ENCODE measurements at regions not wholly inside any gene's neighbourhood (a gene's known extent, or its start where the extent isn't known, plus 50 kb on each side); places are given as distances from the start of the nearest gene placed in this dataset.

- no peak overlapping the region for H3K4me3 ChIP-seq (ENCODE audit: low read depth, low read length)
- DNase-seq (ENCODE audit: low read depth): no peak
- TF ChIP-seq CTCF (IDR thresholded peaks at IDR 0.05; ENCODE audit: low read depth, low read length, missing control alignments): no peak
- in situ Hi-C loops (cut with HindIII; ENCODE audit: low sequenced_read_pairs): no loop called here
Measured at GRCh38 chr22:48960980-48961660, 866.6 kb downstream of the BRD1 start.

GRCh38 chr22:48960576-48960975 is 867.1 kb downstream of the BRD1 start:
- DNase-seq (ENCODE audit: low read depth): no peak

GRCh38 chr22:48959496-48959895 is 868.2 kb downstream of the BRD1 start:
- DNase-seq (ENCODE audit: low read depth): no peak
- TF ChIP-seq CTCF (IDR thresholded peaks at IDR 0.05; ENCODE audit: low read depth, low read length, missing control alignments): no peak
- in situ Hi-C loops (cut with HindIII; ENCODE audit: low sequenced_read_pairs): no loop called here
- no peak overlapping the region for H3K4me3 ChIP-seq (ENCODE audit: low read depth, low read length)

More at GRCh38 chr22:48960576-48960975, 867.1 kb downstream of the BRD1 start:
- in situ Hi-C loops (cut with HindIII; ENCODE audit: low sequenced_read_pairs): no loop called here
- TF ChIP-seq CTCF (IDR thresholded peaks at IDR 0.05; ENCODE audit: low read depth, low read length, missing control alignments): no peak
- H3K4me3 ChIP-seq (ENCODE audit: low read depth, low read length): no peak overlapping the region

- no peak for DNase-seq (ENCODE audit: low read depth)
- H3K4me3 ChIP-seq (ENCODE audit: low read depth, low read length): no peak overlapping the region
- in situ Hi-C loops (cut with HindIII; ENCODE audit: low sequenced_read_pairs): no loop called here
- TF ChIP-seq CTCF (IDR thresholded peaks at IDR 0.05; ENCODE audit: low read depth, low read length, missing control alignments): no peak
Measured at GRCh38 chr22:48957987-48958321, 869.7 kb downstream of the BRD1 start.

GRCh38 chr22:48957311-48957986 is 870.2 kb downstream of the BRD1 start:
- in situ Hi-C loops (cut with HindIII; ENCODE audit: low sequenced_read_pairs): no loop called here
- no peak for TF ChIP-seq CTCF (IDR thresholded peaks at IDR 0.05; ENCODE audit: low read depth, low read length, missing control alignments)
- no peak overlapping the region for H3K4me3 ChIP-seq (ENCODE audit: low read depth, low read length)
- DNase-seq (ENCODE audit: low read depth): no peak

- no peak for DNase-seq (ENCODE audit: low read depth)
- no peak for TF ChIP-seq CTCF (IDR thresholded peaks at IDR 0.05; ENCODE audit: low read depth, low read length, missing control alignments)
- in situ Hi-C loops (cut with HindIII; ENCODE audit: low sequenced_read_pairs): no loop called here
- no peak overlapping the region for H3K4me3 ChIP-seq (ENCODE audit: low read depth, low read length)
Measured at GRCh38 chr22:48955351-48956311, 872.0 kb downstream of the BRD1 start.
